Fibroblast of skin of back (primary cell): ENCODE measurements at regions not wholly inside any gene's neighbourhood (a gene's known extent, or its start where the extent isn't known, plus 50 kb on each side); places are given as distances from the start of the nearest gene placed in this dataset.
"Not testable (repeated sequence)": the region's sequence is repeated elsewhere in the genome, so short reads cannot be mapped to it uniquely, and the experiment has no call there.

ENCODE experiments used
- DNase-seq: peaks from one replicate; pipeline ENCODE4 v3.0.0-alpha.2; 2013

DNA sequence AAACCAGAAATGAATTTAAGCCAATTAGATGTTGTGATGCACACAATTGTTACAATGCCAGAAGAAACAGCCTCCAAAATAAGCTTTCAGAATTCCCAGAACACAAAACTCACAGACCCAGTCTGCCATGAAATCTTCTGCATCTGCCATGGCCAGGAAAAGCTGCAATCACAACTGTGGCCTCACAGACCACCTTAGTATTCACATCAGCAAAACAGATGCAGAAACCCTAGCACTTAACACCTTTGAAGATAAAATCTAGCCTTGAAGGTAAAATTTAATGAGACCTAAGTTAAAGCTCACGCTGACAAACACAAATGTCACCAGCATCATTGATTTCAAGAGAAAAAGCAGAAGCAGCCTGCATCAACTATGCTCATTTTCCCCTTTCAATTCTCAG, 566.8 kb upstream of the TMPRSS15 start:
- DNase-seq = no peak

DNA sequence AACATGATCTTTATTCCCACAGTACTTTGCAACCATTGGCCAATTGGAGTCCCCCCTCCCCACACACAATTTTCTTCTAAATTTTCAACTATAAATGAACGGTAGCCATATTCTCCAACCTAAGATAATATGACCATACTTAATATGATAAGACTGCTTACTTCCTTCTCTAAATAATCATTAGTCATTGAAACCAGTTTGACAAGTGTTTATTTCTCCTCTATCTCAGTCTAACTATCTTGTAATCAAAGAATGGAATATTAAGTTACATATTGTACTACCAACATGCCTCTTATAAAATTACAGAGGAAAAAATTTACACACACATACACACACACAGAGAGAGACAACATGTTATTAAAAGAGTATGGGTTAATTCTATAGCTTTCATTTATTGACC, 567.4 kb upstream of the TMPRSS15 start:
- no peak for DNase-seq

DNA sequence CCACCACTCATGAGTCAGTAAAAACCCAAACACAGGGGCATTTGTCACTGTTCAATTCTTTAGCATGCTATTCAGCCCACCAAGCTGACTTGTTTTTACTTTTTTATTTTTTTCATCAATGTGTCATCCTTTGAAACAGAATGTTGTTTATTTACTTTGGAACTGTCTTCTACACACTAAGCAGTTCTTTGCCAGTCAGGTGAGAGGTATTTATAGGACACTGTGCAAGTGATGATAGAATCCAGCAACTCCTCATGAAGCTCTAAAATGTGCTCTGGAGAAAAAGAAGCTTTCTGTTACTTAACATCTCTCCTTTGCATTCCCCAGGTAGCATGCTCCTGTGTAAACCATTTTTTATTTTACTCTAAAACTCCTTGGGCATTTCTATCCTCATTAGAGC, 582.0 kb upstream of the TMPRSS15 start:
- no peak for DNase-seq

DNA sequence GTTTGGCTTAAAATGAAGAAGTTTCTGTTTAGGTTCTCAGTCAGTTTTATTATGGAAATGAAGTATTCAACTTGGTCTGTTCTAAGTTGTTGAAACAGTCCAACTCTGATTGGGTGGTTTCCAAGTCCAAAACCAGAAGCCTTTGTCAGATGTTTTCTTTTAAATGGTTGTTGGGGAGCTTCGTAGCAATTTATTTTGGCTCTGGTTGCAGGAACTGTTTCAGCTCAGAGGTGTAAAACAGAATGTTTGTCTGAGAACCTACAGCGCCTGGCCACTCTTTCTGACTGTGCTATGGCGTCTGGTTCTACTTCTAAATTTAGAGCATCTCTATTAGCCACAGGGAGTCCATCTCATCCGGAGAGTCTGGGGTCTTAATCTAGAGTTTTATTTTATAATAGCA, 582.6 kb upstream of the TMPRSS15 start:
- no peak for DNase-seq

DNA sequence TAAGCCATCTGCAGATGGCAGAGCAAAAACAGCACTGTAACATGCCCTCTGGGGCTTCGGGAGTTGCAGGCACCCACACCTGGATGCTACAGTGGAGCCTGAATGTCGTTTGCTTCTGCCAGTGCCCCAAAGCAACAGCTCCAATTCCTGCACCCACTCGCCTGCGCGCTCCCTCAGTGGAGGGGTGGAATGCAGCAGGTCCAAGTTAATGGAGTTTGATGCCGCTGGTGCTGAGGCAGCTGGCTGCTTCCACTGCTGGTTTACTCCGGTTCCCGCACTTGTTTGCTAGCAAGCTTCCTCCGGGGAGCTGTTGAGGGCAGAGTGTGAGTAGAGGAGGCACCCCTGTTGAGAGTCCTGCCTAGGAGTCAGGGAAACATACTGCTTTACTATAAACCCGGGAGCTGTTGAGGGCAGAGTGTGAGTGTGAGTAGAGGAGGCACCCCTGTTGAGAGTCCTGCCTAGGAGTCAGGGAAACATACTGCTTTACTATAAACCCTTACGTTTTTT, 584.0 kb upstream of the TMPRSS15 start:
- no peak for DNase-seq

DNA sequence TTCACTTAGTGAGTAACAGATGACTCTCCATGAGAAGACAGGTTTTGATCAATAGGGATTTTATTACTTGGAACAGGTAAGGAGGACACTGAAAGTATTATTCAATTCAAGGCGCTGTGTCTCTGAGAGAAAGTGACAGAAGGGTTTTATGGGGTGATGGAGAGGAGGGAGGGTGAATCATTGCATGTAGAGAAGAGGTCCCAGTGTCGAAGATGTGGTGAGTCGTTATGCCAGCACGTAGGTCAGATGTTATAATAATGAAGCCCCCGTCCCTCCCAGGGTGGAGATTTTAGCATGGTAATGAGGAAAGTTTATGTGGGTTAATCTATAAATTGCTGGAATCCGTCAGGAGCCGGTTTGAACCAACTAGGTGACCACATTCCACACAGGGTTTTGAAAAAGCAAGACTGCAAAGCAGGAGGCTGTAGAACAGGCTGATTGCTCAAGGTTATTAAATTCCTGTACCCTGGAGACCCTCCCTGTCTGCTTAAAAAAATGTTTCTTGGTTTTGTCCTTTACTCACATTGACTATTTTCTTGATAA, 586.4 kb upstream of the TMPRSS15 start:
- no peak for DNase-seq

DNA sequence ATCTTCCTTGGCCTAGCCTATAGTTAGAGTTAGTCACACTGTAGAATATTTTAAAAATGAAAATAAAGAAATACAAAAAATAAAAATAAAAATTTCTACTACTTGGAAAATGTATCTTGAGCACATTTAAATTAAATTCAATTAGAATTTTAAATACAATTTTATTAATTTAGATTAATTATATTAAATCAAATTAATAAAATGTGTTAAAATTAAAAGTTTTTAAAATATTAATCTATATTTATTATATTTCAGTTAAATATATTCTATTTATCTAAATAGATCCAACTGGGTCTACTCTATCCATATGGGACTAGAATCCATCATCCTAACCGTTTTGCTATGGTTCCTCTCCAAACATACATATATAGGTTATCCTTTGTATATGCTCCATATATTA, 588.3 kb upstream of the TMPRSS15 start:
- no peak for DNase-seq

DNA sequence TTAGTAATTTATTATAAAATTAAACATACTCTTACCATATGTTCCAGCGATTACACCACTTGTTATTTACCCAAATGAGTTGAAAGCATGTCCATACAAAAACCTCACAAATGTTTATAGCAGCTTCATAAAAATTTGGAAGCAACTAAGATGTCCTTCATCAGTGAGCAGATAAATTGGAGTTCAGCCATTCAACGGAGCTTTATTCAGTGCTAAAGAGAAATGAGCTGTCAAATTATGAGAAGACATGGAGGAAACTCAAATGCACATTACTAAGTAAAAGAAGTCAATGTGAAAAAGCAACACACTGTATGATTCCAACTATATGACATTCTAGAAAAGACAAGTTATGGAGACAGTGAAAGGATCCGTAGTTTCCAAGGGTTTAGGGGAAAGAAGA, 606.7 kb upstream of the TMPRSS15 start:
- DNase-seq = no peak

DNA sequence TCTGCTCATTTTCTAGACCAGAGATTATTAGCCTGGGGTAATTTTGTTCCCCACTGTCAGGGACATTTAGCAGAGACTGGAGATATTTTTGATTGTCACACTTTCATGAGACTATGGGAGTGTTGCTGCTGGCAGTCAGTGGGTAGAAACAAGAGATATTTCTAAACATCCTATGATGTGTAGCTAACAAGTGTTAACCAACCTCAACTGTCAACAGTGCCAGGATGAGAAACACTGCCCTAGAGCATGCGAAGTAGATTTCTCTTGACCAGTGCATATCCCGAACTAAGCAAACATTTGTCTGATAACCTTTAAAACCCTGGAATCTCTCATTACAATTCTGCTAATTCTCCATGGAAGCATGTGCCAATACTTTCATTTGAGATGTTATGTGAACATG, 607.4 kb upstream of the TMPRSS15 start:
- DNase-seq = no peak

DNA sequence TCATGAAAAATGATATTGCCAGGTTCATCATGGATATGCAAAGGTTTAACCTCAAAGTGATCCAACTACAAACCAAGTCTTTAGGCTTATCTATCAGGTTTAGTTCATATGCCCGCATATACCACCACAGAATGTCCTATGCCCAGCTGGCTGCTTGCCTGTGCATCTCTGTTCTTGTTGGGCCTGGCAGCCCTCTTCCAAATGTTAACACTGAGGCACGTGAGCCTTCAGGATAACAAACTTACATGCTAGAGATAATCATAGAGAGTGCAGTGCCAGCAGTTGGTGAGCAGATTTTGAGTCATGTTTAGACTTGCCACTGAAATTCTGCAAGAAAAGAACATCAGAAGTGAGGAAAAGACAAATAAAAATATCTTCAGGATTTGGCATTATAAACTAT, 607.9 kb upstream of the TMPRSS15 start:
- DNase-seq = no peak

DNA sequence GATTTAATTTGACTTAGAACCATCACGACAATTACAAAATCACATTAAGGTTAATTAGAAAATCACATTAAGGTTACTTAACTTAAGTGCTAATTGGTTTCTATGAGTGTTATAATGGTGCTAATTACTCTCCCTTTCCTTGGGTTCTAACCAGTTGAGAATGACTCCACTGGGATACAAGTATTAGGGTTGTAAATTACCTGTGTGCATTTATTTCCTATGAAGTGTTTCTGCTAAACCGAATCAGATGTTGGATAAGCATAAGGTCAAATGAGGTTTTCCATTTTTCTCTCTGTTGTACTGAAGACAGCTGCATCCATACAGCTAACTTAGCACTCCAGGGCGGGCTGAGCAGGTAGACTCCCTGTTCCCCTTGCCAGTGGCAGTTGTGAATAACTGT, 610.3 kb upstream of the TMPRSS15 start:
- no peak for DNase-seq

DNA sequence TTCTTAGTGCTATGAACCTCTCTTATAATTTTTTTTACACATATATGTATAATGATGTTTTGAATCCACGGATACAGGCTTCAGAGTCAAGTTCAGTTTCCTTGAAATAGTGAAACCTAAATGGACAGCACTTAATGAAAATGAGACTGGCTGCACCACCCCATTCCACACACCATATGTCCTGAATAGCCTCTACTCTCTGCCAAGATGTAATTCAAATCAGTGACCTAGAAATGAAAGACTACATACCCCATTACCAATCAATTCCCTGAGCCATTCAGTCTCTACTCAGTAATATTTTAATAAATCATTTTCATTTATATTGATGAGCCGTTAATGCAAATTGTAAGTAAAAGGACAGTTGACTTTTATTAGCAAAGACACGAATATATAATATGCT, 614.9 kb upstream of the TMPRSS15 start:
- DNase-seq = no peak

DNA sequence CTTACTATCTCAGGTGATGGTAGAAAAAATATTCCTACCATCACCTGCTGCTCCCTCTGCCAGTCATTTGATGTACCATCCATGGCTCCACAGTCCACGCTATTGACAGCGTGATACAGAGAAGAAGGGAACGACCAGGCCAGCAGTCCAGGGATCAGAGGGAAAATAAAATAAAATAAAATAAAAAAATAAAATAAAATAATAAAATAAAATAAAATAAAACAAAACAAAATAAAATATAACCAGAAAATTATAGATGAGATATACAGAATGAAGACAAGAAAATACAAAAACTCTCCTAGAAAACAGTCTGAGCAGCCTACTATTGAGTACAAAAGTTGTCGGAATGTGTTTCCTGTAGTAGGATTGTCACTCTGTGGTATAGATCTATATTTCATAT, 619.4 kb upstream of the TMPRSS15 start:
- no peak for DNase-seq

DNA sequence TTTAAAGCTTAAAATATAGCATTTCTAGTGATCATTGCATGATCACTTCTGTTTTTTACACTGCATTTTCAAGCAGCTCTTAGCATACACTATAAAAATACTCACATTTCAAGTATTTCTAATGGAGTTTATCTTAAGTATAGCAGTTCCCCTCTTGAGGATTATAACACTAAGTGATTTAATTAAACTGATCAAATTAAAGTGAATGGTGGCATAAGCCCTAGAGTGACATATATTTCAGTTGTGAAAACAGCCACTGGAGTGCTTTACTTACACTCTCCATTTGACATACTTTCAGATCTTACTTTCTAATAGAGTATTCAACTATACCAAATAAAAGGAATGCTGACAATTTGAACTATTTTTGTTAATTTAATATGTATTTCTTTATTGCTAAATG, 623.3 kb upstream of the TMPRSS15 start:
- no peak for DNase-seq

DNA sequence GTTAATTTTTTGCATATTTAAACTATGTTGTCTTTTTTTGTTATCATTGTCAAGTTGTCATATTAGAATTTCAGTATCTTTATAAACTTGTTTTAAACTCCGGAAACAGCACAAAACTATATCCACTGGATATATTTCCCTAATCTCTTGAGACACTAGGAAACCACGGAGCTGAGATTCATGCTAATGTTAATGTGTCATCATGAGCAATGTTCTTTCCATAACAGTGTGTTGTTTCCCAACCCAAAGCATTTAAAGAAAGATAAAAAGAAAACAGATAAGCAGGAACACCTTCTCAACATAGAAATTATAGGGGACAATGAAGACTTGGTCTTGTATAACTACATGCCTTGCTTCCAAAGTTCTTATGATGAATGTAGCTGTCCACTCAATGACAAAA, 626.2 kb upstream of the TMPRSS15 start:
- no peak for DNase-seq

DNA sequence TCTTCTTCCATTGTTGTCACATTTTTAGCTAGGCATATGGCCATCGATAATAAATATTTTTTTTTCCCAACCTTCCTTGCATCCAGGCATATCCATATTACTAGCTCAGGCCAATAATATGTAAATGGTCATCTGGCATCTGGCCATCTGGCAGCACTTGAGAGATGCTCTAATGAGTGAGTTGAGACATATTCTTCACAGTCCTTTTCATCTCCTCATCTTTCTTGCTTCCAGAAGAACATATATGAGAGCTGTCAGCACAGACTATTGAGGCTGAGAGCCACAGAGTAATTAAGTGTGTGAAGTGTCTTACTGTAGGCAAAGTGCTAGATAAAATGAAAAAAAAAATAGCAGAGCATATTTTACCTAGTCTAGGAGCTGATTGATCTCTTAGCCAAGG, 628.4 kb upstream of the TMPRSS15 start:
- DNase-seq = no peak

DNA sequence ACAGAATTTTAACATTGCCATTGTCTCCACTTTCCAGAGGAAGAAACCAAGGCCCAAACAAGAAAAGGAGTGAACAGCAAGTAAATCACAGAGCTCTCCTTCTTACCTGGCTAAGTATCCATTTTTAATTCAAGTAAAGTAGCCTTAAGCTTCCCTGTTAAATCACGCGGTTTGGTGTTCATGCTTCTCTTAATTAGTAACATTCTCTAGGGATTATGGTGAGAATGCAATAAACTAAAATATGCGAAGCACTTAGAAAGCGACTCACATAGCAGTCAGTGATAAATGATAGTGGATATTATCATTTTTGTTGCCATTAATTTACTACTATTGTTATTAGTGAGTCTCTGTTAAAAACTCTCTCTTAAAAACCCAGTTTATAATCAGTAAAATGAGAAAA, 630.5 kb upstream of the TMPRSS15 start:
- DNase-seq = no peak

DNA sequence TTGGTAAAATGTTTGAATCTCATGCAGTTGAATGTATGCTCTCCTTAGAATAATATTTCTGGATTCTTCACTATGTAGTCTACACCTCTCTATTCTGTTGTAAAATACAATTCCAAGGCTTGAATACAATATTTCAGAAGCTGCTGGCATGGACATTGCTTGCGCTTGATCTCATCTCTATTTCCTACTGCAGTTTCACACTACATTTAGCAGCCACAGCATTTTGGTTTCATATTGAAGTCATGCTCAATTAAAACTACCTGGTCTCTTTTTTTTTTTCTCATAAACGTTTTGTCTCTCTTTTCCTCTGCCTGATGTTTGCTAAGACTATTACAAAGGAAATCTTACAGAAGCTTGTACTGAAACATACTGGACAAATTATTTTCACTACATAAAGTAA, 631.0 kb upstream of the TMPRSS15 start:
- no peak for DNase-seq

DNA sequence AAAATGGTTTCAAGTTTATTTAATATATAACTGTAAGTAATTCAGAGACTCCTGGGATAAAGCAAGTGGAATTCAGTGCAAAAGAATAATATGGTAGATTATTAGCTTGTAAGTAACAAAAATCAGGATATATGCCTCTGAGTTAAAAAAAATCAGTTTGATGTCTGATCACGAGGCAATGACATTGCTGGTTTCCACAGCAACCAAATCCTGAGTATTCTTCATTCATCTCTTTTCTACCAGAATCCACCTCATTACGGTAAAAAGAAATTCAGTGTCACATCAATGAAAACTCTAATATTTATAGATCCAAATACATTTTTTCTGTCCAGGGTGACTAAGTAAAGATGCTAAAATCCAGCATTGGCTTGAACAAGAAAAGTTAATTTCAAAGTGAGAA, 642.3 kb upstream of the TMPRSS15 start:
- DNase-seq = no peak

DNA sequence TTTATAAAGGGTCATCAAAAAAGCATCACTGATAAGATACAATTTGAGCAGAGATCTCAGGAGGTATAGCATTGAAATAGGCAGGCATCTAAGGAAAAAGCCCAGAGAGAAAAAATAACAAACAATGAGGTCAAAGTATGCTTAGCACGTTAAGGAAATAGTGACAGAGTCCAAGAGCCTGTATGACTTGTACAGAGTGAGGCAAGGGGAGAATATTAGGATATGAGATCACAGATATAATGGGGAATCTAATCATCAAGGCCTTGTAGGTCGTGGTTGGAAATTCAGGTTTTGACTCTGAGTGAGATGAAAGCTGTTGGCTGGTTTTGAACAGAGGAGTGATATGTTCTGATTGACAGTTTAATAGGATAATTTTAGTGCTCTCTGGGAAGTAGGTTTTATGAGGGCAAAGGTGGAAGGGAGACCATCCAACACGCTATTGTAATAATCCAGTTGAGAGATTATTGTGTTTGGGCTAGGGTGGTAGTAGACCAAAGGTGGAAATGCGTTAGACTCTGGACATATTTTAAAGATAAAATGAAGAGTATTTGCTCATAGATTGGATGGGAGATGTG, 644.6 kb upstream of the TMPRSS15 start:
- DNase-seq = no peak

DNA sequence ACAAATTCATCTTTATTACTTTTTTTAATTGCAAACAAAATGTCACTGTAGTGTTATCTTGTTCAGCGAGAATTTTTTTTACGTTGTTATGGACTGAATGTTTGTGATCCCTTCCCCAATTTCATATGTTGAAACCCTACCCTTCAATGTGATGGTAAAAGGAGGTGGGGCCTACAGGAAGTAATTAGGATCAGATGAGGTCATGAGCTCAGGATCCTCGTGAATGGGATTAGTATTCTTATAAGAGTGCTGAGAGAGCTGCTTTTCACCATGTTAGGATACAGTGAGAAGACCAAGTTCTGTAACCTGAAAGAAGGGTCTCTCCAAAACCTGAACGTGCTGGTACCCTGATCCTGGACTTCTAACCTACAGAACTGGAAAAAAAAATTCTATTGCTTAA, 646.0 kb upstream of the TMPRSS15 start:
- no peak for DNase-seq

DNA sequence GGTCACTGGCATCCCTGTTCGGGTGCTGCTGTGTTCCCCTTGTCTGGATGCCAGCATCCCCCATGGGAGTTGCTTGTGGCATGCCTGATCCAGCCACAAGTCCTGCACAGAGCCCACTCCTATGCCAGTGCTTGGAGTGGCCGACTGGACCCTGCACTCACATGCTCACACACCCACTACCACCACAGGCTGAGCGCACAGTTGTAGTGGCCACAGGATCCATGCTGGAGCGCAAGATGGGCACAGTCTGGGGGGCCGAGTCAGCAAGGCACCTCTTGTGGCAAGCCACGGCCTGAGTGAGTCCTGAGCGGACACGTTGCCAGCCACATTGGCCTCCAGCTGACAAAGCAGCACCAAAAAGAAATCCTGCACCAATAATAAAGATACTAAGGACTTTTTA, 661.6 kb upstream of the TMPRSS15 start:
- DNase-seq = no peak

DNA sequence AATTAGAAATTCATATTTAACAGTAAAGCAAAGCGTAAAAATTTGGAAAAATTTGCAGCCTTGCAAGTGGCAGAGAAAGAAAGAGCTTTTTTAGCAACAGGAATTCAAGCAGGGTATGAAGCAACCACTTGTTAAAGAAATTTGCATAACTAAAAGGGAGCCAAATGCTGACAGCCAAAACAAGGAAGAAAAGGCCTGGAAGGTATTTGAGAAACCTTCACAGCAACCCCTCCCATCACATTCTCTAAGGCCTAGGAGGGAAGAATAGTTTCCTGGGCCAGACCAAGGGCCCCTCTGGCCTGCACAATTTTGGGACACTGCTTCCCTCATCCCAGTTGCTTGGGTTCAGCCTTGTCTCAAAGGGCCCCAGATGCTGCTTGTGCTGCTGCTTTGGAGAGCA, 672.4 kb upstream of the TMPRSS15 start:
- DNase-seq = no peak

DNA sequence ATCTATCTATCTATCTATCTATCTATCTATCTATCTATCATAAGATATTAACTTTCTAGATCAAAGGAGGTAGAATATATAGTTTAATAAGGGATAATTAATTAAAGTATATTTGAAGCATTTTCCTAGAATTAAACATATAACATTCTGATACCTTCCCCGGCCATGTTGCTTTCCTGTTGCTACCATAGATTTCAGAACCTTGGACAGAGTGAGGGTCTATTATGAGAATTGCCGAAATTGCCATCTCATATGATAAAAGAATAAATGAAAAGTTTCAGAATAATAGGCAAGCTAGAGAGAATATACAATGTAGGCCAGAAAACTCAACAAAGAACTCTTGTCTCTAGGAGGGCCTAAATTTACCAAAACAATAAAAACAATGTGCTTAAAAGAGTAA, 706.1 kb upstream of the TMPRSS15 start:
- no peak for DNase-seq

DNA sequence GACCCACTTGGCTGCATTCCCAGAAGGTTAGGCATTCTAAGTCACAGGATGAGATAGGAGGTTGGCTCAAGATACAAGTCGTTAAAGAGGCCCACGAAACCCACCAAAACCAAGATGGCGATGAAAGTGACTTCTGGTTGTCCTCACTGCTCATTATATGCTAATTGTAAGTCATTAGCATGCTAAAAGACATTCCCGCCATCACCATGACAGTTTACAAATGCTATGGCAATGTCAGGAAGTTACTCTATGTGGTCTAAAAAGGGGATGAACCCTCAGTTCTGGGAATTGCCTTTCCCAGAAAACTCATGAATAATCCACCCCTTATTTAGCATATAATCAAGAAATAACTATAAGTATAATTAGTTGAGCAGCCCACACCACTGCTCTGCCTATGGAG, 715.7 kb upstream of the TMPRSS15 start:
- not testable (repeated sequence) for DNase-seq
